NCI-H2081 treated with DMSO at 0.1 percent for 48 hours (cell line): ENCODE measurements at regions not wholly inside any gene's neighbourhood (a gene's known extent, or its start where the extent isn't known, plus 50 kb on each side); places are given as distances from the start of the nearest gene placed in this dataset.

Source experiments
- DNase-seq: peaks from one replicate; lab custom pipeline; 2025; lab: John Stamatoyannopoulos, UW

DNA sequence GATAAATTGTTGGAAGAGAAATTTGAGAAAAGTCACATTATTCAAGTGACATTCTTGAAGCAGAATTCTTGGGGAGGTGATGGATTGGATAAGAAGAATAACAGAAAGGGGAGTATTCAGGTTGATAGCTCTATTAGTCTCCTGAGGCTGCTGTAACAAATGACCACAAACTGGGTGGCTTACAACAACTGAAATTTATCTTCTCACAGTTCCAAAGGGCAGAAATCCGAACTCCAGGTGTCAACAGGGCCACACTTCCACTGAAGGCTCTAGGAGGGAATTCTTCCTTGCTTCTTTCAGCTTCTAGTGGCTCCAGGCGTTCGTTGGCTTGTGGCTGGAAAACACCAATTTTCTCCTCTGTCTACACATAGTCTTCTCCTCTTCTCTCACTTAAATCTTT is 99.8 kb downstream of the TES start:
- no peak for DNase-seq

GRCh38 chr7:116311259-116311658 is 100.9 kb downstream of the TES start:
- DNase-seq, result no peak

DNA sequence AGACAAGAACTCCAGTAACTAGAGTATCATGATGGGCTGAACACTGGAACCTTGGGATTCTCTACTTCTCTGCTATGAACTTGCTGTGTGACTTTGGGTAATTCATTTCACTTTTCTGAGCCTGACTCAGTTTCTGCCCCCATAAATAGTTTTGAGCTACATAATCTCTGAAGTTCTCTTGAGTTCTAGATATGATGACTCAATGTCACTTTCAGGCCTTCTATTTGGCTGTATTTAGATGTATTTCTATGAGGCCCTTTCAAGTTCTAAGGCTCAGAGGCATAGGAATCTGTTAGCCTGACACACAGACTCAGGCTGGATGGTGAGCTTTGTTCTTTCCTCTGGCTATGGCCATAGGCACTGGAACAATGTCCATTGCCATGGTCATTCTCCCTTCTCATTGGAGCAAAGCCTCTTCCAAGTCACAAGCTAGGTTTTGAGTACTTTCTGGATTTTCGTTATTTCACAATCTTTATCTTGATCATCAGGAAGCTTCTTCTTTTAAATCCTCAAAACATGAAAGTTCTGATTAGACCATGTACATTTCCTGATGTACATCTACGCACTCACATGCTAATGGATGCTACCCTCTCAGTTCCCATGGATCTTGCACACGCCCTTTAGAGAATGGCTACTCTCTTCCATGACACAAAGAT is 101.6 kb downstream of the TES start:
- DNase-seq, result no peak

- DNase-seq, result no peak
These were observed 105.0 kb downstream of the TES start for GRCh38 chr7:116315293-116315692.

GRCh38 chr7:116315803-116316202 is 105.5 kb downstream of the TES start:
- no peak for DNase-seq

DNA sequence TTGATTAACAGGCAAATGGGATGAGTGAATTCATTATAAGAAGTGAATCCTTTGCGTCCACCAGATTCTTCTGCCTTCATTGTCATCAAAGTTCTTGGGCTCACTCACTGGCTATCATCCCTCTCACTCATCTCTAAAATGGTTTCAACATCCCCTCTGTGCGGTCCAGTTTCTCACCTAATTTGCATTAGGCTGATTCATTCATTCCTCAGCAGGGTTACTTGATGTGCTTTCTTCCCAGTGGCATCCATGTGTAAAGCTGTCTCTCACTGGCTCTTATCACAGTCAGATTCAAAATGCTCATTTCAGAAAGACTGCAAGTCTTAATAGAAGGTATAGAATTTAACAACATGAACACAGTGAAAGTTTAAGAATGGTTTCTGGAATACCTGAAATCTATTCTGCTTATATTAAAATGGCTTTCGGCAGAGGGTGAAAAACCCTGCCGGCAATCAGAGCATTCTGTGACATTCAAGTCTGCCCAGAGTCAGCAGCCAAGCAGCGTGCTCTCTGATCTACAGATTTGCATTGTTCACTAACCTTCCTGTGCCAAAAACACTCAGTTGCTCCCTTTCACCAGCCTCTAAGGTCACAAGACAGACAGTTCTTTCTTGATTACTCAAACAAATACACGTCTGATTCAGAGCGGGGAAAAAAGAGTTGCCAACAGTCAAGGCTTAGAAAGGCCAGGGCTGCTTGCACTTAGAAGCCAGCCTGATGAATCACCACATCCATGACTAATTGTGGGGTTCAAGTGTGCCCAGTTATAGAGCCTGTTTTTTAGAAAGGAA is 106.7 kb downstream of the TES start:
- DNase-seq, result no peak

- DNase-seq, result no peak
These were observed 107.6 kb downstream of the TES start for GRCh38 chr7:116317907-116318306.

DNA sequence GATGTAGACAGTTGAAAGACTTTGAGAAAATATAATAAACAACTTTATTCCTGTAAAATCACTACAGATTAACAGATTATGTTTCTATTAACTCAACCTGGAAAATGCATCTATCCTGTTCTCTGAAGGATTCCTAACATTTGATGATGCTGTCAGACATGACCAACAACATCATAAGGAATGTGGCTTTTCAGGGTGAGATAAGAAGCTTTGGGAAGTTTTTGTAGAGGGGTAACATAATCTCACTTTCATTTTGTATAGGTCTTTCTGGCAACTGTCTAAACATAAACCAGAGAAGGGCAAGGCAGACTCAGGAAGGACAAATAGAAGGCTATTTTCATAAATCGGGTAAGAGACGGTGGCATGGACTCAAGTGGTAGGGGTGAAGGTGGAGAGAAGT is 112.2 kb downstream of the TES start:
- no peak for DNase-seq

- no peak for DNase-seq
These were observed 114.2 kb downstream of the TES start for GRCh38 chr7:116324582-116324981.

DNA sequence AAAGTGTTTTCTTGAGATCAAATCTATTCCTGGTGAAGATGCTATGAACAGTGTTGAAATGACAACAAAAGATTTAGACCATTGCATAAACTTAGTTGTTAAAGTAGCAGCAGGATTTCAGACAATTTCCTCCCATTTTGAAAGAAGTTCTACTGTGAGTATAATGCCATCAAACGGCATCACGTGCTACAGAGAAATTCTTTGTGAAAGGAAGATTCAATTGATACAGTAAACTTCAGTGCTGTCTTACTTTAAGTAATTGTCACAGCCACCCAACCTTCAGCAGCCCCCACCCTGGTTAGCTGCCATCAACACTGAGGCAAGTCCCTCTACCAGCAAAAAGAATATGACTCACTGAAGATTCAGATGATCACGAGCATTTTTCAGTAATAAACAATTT is 115.2 kb downstream of the TES start:
- no peak for DNase-seq

DNA sequence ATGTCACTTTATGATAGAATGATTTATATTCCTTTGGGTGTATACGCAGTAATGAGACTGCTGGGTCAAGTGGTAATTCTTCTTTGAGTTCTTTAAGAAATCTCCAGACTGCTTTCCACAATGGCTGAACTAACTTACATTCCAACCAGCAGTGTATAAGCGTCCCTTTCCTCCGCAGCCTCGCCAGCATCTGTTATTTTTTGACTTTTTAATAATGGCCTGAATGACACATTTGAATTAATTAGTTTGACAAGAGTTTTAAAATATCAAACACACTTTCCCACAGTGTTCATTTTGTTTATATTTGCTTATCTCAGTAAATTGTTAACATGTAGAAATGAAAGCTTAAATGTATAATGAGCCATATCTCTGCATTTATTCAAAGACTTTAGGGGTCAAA is 116.8 kb downstream of the TES start:
- no peak for DNase-seq

DNA sequence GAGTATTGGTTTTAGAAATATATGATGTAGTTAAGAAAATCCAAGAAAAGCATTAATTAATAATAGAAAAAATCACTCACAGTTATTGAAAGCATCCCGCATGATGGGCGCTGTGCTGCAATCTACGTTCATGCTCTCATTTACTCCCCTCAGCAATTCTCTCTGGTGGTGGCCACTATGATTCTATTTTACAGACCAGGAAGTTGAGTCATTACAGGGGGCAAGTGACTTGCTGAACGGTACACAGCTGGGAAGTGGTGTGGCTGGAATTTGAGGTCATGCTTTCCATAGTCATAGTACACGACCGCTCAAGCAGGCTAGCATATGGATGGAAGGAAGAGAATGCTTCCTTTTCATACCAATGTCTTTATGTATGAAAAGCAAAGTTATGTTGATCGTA is 117.4 kb downstream of the TES start:
- no peak for DNase-seq

GRCh38 chr7:116328161-116328560 is 117.8 kb downstream of the TES start:
- DNase-seq, result no peak

DNA sequence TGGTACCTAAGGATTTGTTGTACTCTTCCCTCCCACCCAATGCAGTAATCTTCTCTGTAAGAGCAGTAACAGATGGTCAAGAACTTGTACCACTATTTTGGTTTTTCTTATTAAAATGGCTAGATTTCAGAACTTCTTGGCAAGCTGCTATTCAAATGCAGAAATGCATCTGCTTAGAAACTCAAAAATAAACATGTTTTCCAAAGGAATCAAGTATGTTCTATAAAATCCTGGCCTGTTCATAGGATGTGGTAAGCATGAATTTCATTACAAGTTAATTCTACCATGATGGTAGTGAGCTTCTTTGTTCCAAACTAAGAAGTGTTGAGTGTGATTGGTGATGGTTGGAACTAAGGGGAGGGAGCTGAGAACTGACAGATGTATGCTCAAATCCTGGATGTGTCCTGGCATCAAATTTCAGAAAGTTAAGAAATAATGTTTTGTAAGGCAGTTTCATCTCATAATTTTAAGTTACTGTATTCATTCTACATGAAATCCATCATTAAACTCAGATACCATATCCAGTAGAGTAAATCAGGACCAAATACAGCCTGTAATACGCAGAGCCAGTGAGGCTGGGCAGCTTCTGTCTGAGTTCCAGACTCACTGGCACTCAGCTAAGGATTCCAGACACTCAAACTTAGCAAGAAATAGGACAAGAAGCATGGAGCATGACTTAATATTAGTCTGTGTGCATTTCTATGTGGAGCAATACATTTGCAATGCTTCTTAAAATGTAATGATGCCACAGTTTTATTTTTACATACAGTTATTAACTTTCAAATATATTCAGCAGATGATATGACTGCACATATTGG is 119.6 kb downstream of the TES start:
- DNase-seq, result no peak

DNA sequence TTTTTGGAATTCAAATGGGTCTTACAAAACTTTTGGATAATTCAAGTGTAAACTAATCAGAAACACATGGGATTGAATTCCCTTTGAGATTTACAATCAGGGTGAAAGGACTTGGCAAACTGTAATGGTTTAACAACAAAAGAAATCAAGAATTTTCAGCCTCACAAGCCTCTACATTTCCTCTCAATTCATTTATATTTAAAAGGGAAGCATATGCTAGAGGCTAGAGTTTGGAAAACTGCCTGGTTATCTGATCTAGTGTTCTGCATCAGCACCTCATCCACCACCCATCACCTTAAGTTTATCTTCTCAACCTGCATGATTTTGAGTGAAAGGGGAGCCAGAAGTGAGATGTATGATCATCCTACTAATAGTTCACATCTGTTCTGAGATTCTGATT is 120.7 kb downstream of the TES start:
- no peak for DNase-seq

- no peak for DNase-seq
These were observed 122.4 kb downstream of the TES start for GRCh38 chr7:116332766-116333165.

DNA sequence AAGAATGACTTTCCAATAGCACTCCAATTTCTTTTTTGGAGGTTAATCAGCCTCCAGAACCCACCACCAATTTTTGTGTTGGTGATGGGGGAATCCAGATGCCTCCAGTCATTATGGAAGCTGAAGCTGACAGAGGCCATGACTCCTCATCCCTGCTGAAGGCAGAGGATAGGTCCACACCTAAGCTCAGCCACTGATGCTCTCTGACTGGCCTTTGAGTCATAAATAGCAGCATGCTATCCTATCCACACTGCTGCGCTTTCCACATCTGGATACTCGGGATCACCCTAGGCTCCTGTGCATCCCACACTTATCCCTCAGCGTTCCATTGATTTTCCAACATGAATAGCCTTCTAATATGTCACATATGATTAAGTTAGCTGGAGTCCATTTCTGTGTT is 124.2 kb downstream of the TES start:
- no peak for DNase-seq

GRCh38 chr7:116337018-116337417 is 126.7 kb downstream of the TES start:
- no peak for DNase-seq

GRCh38 chr7:116337800-116338199 is 127.5 kb downstream of the TES start:
- DNase-seq, result no peak

- DNase-seq, result no peak
These were observed 129.2 kb downstream of the TES start for GRCh38 chr7:116339564-116339963.

- no peak for DNase-seq
These were observed 130.0 kb downstream of the TES start for GRCh38 chr7:116340201-116340847.
